ENCODE measurements at regions not wholly inside any gene's neighbourhood (a gene's known extent, or its start where the extent isn't known, plus 50 kb on each side); places are given as distances from the start of the nearest gene placed in this dataset.

GRCh38 chr15:24886538-24886937, 68.2 kb upstream of the SNRPN start:
- Histone ChIP-seq H3K27me3 (ENCODE audit: insufficient read depth, insufficient read length) (no peaks in the 10 kb centered on the region), H3K9me3 (ENCODE audit: insufficient read depth, low read length) (no peaks in the 10 kb centered on the region), H3K9ac (ENCODE audit: insufficient read length, low read depth) (no peak overlapping the region), H3K4me3 (ENCODE audit: insufficient read length, low read depth) (no peak overlapping the region), H3K4me1 (ENCODE audit: insufficient read depth, insufficient read length) (no peaks in the 10 kb centered on the region), H3K36me3 (ENCODE audit: insufficient read depth, insufficient read length, low read length) (peaks cover 8% of the 10 kb centered on the region)
- TF ChIP-seq YY1 (IDR thresholded peaks at IDR 0.05; ENCODE audit: insufficient read depth, insufficient read length): no peak
- TF ChIP-seq SUZ12 (IDR thresholded peaks at IDR 0.05; ENCODE audit: extremely low read depth, insufficient read depth, insufficient read length): no peak
- TF ChIP-seq ZNF274 (IDR thresholded peaks at IDR 0.05; ENCODE audit: low read depth, low read length): no peak
- DNase-seq (ENCODE audit: low read depth, low spot score): no peak

- Histone ChIP-seq H3K4me3 (ENCODE audit: insufficient read length, low read depth) (no peak overlapping the region), H3K36me3 (ENCODE audit: insufficient read depth, insufficient read length, low read length) (no peaks in the 10 kb centered on the region), H3K27me3 (ENCODE audit: insufficient read depth, insufficient read length) (no peaks in the 10 kb centered on the region), H3K9ac (ENCODE audit: insufficient read length, low read depth) (no peak overlapping the region), H3K9me3 (ENCODE audit: insufficient read depth, low read length) (peaks cover 6% of the 10 kb centered on the region; the same call in 1 of the 2 replicates), H3K4me1 (ENCODE audit: insufficient read depth, insufficient read length) (no peaks in the 10 kb centered on the region)
- TF ChIP-seq YY1 (IDR thresholded peaks at IDR 0.05; ENCODE audit: insufficient read depth, insufficient read length) (no peak), SUZ12 (IDR thresholded peaks at IDR 0.05; ENCODE audit: extremely low read depth, insufficient read depth, insufficient read length) (no peak), ZNF274 (IDR thresholded peaks at IDR 0.05; ENCODE audit: low read depth, low read length) (no peak)
- DNase-seq (ENCODE audit: low read depth, low spot score): peak; percentile 66
Measured at GRCh38 chr15:24898715-24899272, 56.0 kb upstream of the SNRPN start.

- DNase-seq (ENCODE audit: low read depth, low spot score): no peak
- Histone ChIP-seq H3K36me3 (ENCODE audit: insufficient read depth, insufficient read length, low read length) (no peaks in the 10 kb centered on the region), H3K9me3 (ENCODE audit: insufficient read depth, low read length) (peaks cover 6% of the 10 kb centered on the region; the same call in 1 of the 2 replicates), H3K4me1 (ENCODE audit: insufficient read depth, insufficient read length) (no peaks in the 10 kb centered on the region), H3K4me3 (ENCODE audit: insufficient read length, low read depth) (no peak overlapping the region), H3K9ac (ENCODE audit: insufficient read length, low read depth) (no peak overlapping the region), H3K27me3 (ENCODE audit: insufficient read depth, insufficient read length) (no peaks in the 10 kb centered on the region)
- TF ChIP-seq ZNF274 (IDR thresholded peaks at IDR 0.05; ENCODE audit: low read depth, low read length): no peak
- no peak for TF ChIP-seq SUZ12 (IDR thresholded peaks at IDR 0.05; ENCODE audit: extremely low read depth, insufficient read depth, insufficient read length)
- no peak for TF ChIP-seq YY1 (IDR thresholded peaks at IDR 0.05; ENCODE audit: insufficient read depth, insufficient read length)
Measured at GRCh38 chr15:24899367-24899766, 55.4 kb upstream of the SNRPN start.

- Histone ChIP-seq H3K4me3 (ENCODE audit: insufficient read length, low read depth) (no peak overlapping the region), H3K9me3 (ENCODE audit: insufficient read depth, low read length) (peaks cover 6% of the 10 kb centered on the region; the same call in 1 of the 2 replicates), H3K27me3 (ENCODE audit: insufficient read depth, insufficient read length) (no peaks in the 10 kb centered on the region), H3K36me3 (ENCODE audit: insufficient read depth, insufficient read length, low read length) (no peaks in the 10 kb centered on the region), H3K9ac (ENCODE audit: insufficient read length, low read depth) (no peak overlapping the region), H3K4me1 (ENCODE audit: insufficient read depth, insufficient read length) (no peaks in the 10 kb centered on the region)
- DNase-seq (ENCODE audit: low read depth, low spot score): no peak
- TF ChIP-seq ZNF274 (IDR thresholded peaks at IDR 0.05; ENCODE audit: low read depth, low read length) (no peak), YY1 (IDR thresholded peaks at IDR 0.05; ENCODE audit: insufficient read depth, insufficient read length) (no peak), SUZ12 (IDR thresholded peaks at IDR 0.05; ENCODE audit: extremely low read depth, insufficient read depth, insufficient read length) (no peak)
Measured at GRCh38 chr15:24899795-24900194, 55.0 kb upstream of the SNRPN start.

- H3K4me3 ChIP-seq (ENCODE audit: insufficient read length, low read depth): no peak overlapping the region
- H3K9me3 ChIP-seq (ENCODE audit: insufficient read depth, low read length): peaks cover 6% of the 10 kb centered on the region; the same call in 1 of the 2 replicates
- DNase-seq (ENCODE audit: low read depth, low spot score): no peak
- TF ChIP-seq SUZ12 (IDR thresholded peaks at IDR 0.05; ENCODE audit: extremely low read depth, insufficient read depth, insufficient read length) (no peak), YY1 (IDR thresholded peaks at IDR 0.05; ENCODE audit: insufficient read depth, insufficient read length) (no peak), ZNF274 (IDR thresholded peaks at IDR 0.05; ENCODE audit: low read depth, low read length) (no peak)
- H3K36me3 ChIP-seq (ENCODE audit: insufficient read depth, insufficient read length, low read length): no peaks in the 10 kb centered on the region
- no peaks in the 10 kb centered on the region for H3K4me1 ChIP-seq (ENCODE audit: insufficient read depth, insufficient read length)
- no peaks in the 10 kb centered on the region for H3K27me3 ChIP-seq (ENCODE audit: insufficient read depth, insufficient read length)
- no peak overlapping the region for H3K9ac ChIP-seq (ENCODE audit: insufficient read length, low read depth)
Measured at GRCh38 chr15:24901409-24901808, 53.4 kb upstream of the SNRPN start.

All from NT2/D1 (cell line).